Stimulated activated naive B cell treated with anti-CD40 and anti-IgM and Interleukin-4, amounts not matched to agents 10 μg/mL and 1 μg/mL and 100 μg/mL, for 72 hours (primary cell): ENCODE measurements at regions not wholly inside any gene's neighbourhood (a gene's known extent, or its start where the extent isn't known, plus 50 kb on each side); places are given as distances from the start of the nearest gene placed in this dataset.
"Not testable (repeated sequence)": the region's sequence is repeated elsewhere in the genome, so short reads cannot be mapped to it uniquely, and the experiment has no call there.

ENCODE experiments used
- ATAC-seq, 2 donors: fragments of 150-1000 bp; cut with Tn5 transposase; replicated peaks; 2 replicates each; pipeline ENCODE4 v1.10.0; 2021; ENCODE audit warnings: moderate library complexity in 1 of 2
- DNase-seq: peaks from one replicate; pipeline ENCODE4 v3.0.0; 2021
- H3K27ac Mint-ChIP-seq: one replicate; pipeline ENCODE4 v1.8.0; 2022; ENCODE audit warnings: mild to moderate bottlenecking, mixed read lengths
- H3K27me3 Mint-ChIP-seq, 2 donors: one replicate each; pipeline ENCODE4 v1.8.0; 2022; ENCODE audit warnings: mixed read lengths in 2 of 2
- H3K36me3 Mint-ChIP-seq, 2 donors: one replicate each; pipeline ENCODE4 v1.8.0; 2022; ENCODE audit warnings: mixed read lengths in 2 of 2, mild to moderate bottlenecking in 1 of 2
- H3K4me1 Mint-ChIP-seq, 2 donors: one replicate each; pipeline ENCODE4 v1.8.0; 2022; ENCODE audit warnings: mixed read lengths in 2 of 2, mild to moderate bottlenecking in 1 of 2
- H3K4me3 Mint-ChIP-seq, 2 donors: one replicate each; pipeline ENCODE4 v1.8.0; 2022; ENCODE audit warnings: mild to moderate bottlenecking in 2 of 2, mixed read lengths in 2 of 2, moderate library complexity in 1 of 2
- H3K9me3 Mint-ChIP-seq, 2 donors: one replicate each; pipeline ENCODE4 v1.8.0; 2022; ENCODE audit warnings: mixed read lengths in 2 of 2, mild to moderate bottlenecking in 1 of 2

DNA sequence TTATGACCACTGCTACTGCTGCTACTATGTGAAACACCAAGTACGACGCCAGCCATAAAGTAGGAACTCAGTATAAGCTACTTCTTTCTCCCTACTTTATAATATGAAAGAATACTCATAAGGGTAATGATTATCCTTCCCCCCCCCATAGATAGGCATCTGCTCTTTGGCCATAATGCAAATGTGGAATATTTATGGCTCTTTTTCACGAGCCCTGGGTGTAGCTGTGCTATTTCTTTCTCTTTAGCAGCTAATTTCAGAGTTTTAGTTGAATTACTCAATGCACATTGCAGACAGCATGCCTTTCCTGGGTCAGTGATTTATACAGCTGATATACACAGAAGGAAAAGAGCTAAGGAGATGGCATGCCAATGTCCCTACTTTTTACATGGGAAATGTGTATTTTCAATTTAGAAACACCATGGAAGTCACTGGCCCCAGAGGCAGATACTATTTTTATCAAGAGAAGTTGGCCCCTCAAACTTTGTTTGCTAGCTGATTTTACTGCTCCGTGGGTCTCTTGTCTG, 234.1 kb upstream of the KIAA1217 start:
- ATAC-seq: no peak
- Mint-ChIP-seq H3K36me3 (no peaks in the 10 kb centered on the region), H3K4me3 (no peak overlapping the region), H3K9me3 (peaks cover 0 to 3% of the 10 kb centered on the region in 2 donors), H3K27me3 (no peaks in the 10 kb centered on the region), H3K27ac (no peak overlapping the region), H3K4me1 (no peaks in the 10 kb centered on the region)
- DNase-seq: no peak

DNA sequence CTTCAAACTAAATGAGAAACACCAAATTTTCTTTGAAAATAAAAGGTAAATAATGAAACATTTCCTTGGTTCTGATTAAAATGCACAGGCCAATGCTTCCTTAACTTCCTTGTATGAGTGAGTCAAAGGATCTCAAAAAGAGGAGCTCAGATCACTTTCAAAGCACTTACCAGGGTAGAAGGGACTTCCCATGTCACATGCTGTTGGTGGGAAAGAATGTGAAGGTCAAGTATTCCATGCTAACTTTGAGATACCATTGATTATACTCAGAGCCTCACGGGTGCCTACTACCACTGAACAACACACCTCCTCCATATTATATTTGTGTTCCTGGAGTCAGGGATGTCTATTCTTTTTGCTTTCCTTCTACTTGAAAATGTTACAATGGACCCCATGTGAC, 233.5 kb upstream of the KIAA1217 start:
- Mint-ChIP-seq H3K4me1 (no peaks in the 10 kb centered on the region), H3K9me3 (peaks cover 0 to 2% of the 10 kb centered on the region in 2 donors), H3K36me3 (no peaks in the 10 kb centered on the region), H3K27ac (no peak overlapping the region), H3K4me3 (no peak overlapping the region), H3K27me3 (no peaks in the 10 kb centered on the region)
- ATAC-seq (no peak), DNase-seq (no peak)

DNA sequence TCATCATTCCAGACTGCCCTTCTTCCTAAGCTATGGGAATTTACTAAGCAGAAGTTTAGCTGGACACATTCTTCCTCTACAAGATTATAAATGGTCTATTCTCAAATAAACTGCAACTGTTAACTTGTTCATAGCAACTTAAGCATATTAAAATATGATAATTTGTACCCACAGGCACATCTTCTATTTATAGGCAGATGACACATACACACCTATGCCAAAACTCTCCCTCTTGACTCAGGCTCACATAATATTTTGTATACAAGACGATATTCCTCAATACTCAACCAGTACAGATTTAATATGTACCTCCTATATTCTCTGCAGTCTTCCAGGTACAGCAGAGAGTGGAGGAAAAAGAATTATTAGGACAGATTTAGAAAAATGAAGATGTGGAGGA, 232.7 kb upstream of the KIAA1217 start:
- H3K36me3 Mint-ChIP-seq: no peaks in the 10 kb centered on the region
- H3K27ac Mint-ChIP-seq: no peak overlapping the region
- H3K4me3 Mint-ChIP-seq: no peak overlapping the region
- no peak for DNase-seq
- no peaks in the 10 kb centered on the region for H3K4me1 Mint-ChIP-seq
- H3K9me3 Mint-ChIP-seq: peaks cover 0 to 2% of the 10 kb centered on the region in 2 donors
- no peaks in the 10 kb centered on the region for H3K27me3 Mint-ChIP-seq
- no peak for ATAC-seq

GRCh38 chr10:23978317-23978716, 230.6 kb upstream of the KIAA1217 start:
- DNase-seq: no peak
- Mint-ChIP-seq H3K4me3 (no peak overlapping the region), H3K4me1 (no peaks in the 10 kb centered on the region), H3K27me3 (no peaks in the 10 kb centered on the region), H3K27ac (no peak overlapping the region), H3K36me3 (no peaks in the 10 kb centered on the region), H3K9me3 (peaks cover 0 to 1% of the 10 kb centered on the region in 2 donors)
- ATAC-seq: no peak

DNA sequence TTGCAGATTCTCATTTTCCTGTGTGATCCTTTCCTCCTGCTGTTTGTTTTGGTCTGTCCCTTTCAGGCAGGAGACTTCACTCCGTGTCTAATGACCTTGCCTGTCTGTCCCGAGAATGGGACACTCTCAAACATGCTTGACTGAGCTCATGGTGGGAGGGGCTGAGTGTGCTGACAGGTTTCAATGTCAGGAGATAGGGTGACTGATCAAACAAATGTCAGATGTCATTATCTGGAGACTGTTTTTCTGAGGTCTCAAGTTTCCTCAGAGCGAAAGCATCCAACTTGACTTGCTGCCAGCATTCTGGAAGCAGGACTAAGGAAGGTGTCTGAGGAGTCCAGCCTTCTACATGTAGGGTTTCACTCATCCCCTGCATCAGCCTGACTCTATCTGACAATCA, 228.8 kb upstream of the KIAA1217 start:
- H3K4me3 Mint-ChIP-seq: no peak overlapping the region
- H3K27ac Mint-ChIP-seq: no peak overlapping the region
- H3K4me1 Mint-ChIP-seq: no peaks in the 10 kb centered on the region

GRCh38 chr10:23981520-23982309, 227.2 kb upstream of the KIAA1217 start:
- H3K27me3 Mint-ChIP-seq: no peaks in the 10 kb centered on the region
- no peak overlapping the region for H3K27ac Mint-ChIP-seq
- peaks cover 3% of the 10 kb centered on the region in 2 donors for H3K9me3 Mint-ChIP-seq
- no peak for ATAC-seq
- no peak overlapping the region for H3K4me3 Mint-ChIP-seq
- no peak for DNase-seq
- no peaks in the 10 kb centered on the region for H3K4me1 Mint-ChIP-seq
- no peaks in the 10 kb centered on the region for H3K36me3 Mint-ChIP-seq

More for the DNA sequence above, 228.8 kb upstream of the KIAA1217 start:
- Mint-ChIP-seq H3K27me3 (no peaks in the 10 kb centered on the region), H3K36me3 (no peaks in the 10 kb centered on the region), H3K9me3 (peaks cover under 1 to 3% of the 10 kb centered on the region in 2 donors)
- no peak for ATAC-seq
- no peak for DNase-seq

GRCh38 chr10:23984405-23984804, 224.5 kb upstream of the KIAA1217 start:
- not testable (repeated sequence) for H3K36me3 Mint-ChIP-seq, H3K27ac Mint-ChIP-seq, H3K4me1 Mint-ChIP-seq, H3K27me3 Mint-ChIP-seq, H3K4me3 Mint-ChIP-seq, ATAC-seq, DNase-seq, H3K9me3 Mint-ChIP-seq

- ATAC-seq (no peak), DNase-seq (no peak)
- H3K4me3 Mint-ChIP-seq: no peak overlapping the region
- H3K27me3 Mint-ChIP-seq: no peaks in the 10 kb centered on the region
- no peaks in the 10 kb centered on the region for H3K4me1 Mint-ChIP-seq
- no peak overlapping the region for H3K27ac Mint-ChIP-seq
- H3K9me3 Mint-ChIP-seq: peaks cover 2 to 3% of the 10 kb centered on the region in 2 donors
- H3K36me3 Mint-ChIP-seq: no peaks in the 10 kb centered on the region
These were observed 220.9 kb upstream of the KIAA1217 start for GRCh38 chr10:23988006-23988405.

- Mint-ChIP-seq H3K27ac (no peak overlapping the region), H3K36me3 (no peaks in the 10 kb centered on the region), H3K4me3 (no peak overlapping the region), H3K27me3 (no peaks in the 10 kb centered on the region), H3K9me3 (no peaks in the 10 kb centered on the region), H3K4me1 (no peaks in the 10 kb centered on the region)
- peak in 1 of 2 donors; percentile 50 for ATAC-seq
- no peak for DNase-seq
These were observed 214.4 kb upstream of the KIAA1217 start for GRCh38 chr10:23994459-23995046.

GRCh38 chr10:23999445-23999844, 209.5 kb upstream of the KIAA1217 start:
- no peaks in the 10 kb centered on the region for H3K9me3 Mint-ChIP-seq
- H3K27ac Mint-ChIP-seq: no peak overlapping the region
- no peak overlapping the region for H3K4me3 Mint-ChIP-seq
- H3K4me1 Mint-ChIP-seq: no peaks in the 10 kb centered on the region
- ATAC-seq (no peak), DNase-seq (no peak)
- H3K36me3 Mint-ChIP-seq: no peaks in the 10 kb centered on the region
- no peaks in the 10 kb centered on the region for H3K27me3 Mint-ChIP-seq

DNA sequence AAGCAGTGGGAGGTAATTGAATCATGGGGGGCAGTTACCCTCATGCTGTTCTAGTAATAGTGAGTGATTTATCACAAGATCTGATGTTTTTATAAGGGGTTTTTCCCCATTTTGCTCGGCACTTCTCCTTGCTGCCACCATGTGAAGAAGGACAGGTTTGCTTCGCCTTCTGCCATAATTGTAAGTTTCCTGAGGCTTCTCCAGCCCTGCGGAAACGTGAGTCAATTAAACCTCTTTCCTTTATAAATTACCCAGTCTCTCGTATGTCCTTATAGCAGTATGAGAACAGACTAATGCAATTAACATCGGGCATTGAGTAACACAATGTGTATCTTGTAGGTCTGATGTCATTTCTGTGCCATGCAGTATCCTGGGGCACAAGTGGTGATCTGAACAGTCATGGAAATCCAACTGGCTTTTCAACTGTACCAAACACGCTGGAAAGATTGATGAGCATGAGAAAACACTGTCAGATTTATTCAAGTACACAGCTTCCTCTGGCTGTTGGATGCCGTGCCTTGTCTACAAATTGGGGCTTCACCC, 208.6 kb upstream of the KIAA1217 start:
- H3K27ac Mint-ChIP-seq: no peak overlapping the region
- no peaks in the 10 kb centered on the region for H3K36me3 Mint-ChIP-seq
- no peak for ATAC-seq

GRCh38 chr10:24006741-24007140, 202.2 kb upstream of the KIAA1217 start:
- Mint-ChIP-seq H3K4me3 (no peak overlapping the region), H3K9me3 (no peaks in the 10 kb centered on the region), H3K4me1 (no peaks in the 10 kb centered on the region), H3K36me3 (no peaks in the 10 kb centered on the region), H3K27ac (no peak overlapping the region), H3K27me3 (peaks cover 0 to 9% of the 10 kb centered on the region in 2 donors)
- ATAC-seq (no peak), DNase-seq (no peak)

More for the DNA sequence above, 208.6 kb upstream of the KIAA1217 start:
- Mint-ChIP-seq H3K4me3 (no peak overlapping the region), H3K9me3 (no peaks in the 10 kb centered on the region), H3K27me3 (no peaks in the 10 kb centered on the region), H3K4me1 (no peaks in the 10 kb centered on the region)
- DNase-seq: no peak

DNA sequence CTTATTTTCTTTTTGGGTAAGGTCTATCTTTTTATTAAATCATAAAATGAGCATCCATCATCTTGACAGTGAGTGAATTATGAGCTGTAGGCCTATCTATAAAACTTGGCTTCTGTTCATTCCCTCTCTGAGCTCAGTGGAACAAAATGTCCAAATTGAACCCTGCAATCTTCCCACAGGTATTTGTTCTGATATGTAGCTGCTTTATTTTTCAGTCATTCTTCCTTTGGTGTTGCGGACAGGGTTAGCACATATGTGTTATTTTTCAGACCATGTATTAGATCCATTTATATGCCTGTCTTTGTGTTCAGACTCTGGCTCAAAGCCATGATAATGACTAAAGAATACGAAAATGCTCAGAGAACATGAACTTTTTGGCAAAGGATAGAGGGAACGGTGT, 201.6 kb upstream of the KIAA1217 start:
- ATAC-seq (no peak), DNase-seq (no peak)
- no peak overlapping the region for H3K27ac Mint-ChIP-seq
- no peaks in the 10 kb centered on the region for H3K9me3 Mint-ChIP-seq
- H3K4me1 Mint-ChIP-seq: no peaks in the 10 kb centered on the region
- H3K27me3 Mint-ChIP-seq: peaks cover 0 to 9% of the 10 kb centered on the region in 2 donors
- H3K36me3 Mint-ChIP-seq: no peaks in the 10 kb centered on the region
- H3K4me3 Mint-ChIP-seq: no peak overlapping the region

DNA sequence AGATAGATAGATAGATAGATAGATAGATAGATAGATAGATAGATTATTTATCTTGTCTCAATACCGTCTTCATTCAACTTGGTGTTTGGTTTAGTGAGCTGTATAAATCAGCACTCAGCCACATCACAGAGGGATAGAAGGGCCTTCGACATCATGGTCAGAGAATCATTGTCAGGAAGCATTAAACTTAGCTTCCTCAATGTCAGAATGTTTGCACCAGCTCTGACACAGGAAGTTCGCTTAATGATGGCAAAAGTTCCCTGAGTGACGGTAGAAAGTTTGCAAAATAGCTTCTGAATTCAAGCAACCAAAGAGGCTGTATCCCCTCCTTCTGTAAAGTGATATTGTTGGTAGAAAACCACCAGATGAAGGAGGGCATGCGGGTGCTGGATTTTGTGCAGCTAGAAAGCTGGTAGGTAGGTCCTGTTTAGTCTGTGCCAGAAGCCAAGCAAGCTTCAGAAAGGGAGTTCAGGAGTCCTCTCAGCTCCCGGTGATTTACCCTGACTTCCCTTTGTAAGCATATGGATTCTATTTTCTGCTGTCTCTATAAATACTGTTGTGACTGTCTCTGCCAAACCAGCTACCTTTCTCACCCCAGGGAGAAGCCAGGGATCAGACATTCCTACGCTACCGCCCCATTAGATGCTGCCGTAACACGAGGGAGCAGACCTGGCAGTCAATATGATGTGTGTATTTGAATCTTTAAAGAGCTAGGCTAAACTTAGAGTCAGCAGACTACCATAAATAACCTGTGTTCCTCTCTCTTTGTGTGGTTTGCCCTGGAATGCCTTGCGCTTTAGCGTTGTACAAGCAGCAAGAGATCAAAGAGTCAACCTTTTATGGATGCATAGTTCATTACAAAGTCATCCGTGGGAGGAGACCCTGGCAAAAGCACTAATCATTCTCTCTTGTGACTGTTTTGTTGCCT, 200.5 kb upstream of the KIAA1217 start:
- no peaks in the 10 kb centered on the region for H3K9me3 Mint-ChIP-seq
- H3K4me3 Mint-ChIP-seq: no peak overlapping the region
- H3K27me3 Mint-ChIP-seq: peaks cover 0 to 9% of the 10 kb centered on the region in 2 donors
- no peak overlapping the region for H3K27ac Mint-ChIP-seq
- no peak for ATAC-seq
- no peaks in the 10 kb centered on the region for H3K4me1 Mint-ChIP-seq
- H3K36me3 Mint-ChIP-seq: no peaks in the 10 kb centered on the region
- DNase-seq: no peak
